H9 (cell line): ENCODE measurements at regions not wholly inside any gene's neighbourhood (a gene's known extent, or its start where the extent isn't known, plus 50 kb on each side); places are given as distances from the start of the nearest gene placed in this dataset.

ENCODE experiments used
- DNase-seq: peaks from one replicate; pipeline ENCODE4 v3.0.0-alpha.2; 2017
- H2AFZ ChIP-seq: one replicate; pipeline ENCODE4 v1.6.1; 2013; ENCODE audit warnings: mild to moderate bottlenecking, low read length, control low read depth, moderate library complexity
- H2AK5ac ChIP-seq: 2 replicates; pipeline ENCODE4 v1.6.1; 2013; ENCODE audit warnings: low read length, control low read depth, mixed read lengths; ENCODE audit not compliant: insufficient read length
- H2BK120ac ChIP-seq: one replicate; pipeline ENCODE4 v1.6.1; 2013; ENCODE audit warnings: low read depth, mild to moderate bottlenecking, low read length, control low read depth, inconsistent platforms; ENCODE audit not compliant: poor library complexity, severe bottlenecking
- H2BK12ac ChIP-seq: 2 replicates; pipeline ENCODE4 v1.6.1; 2013; ENCODE audit warnings: low read length, control low read depth, mixed read lengths, low read depth; ENCODE audit not compliant: insufficient read length
- H2BK15ac ChIP-seq: 2 replicates; pipeline ENCODE4 v1.6.1; 2013; ENCODE audit warnings: low read depth, low read length, control low read depth
- H2BK20ac ChIP-seq: one replicate; pipeline ENCODE4 v1.6.1; 2013; ENCODE audit warnings: low read depth, mild to moderate bottlenecking, low read length, control low read depth, inconsistent platforms; ENCODE audit not compliant: poor library complexity, severe bottlenecking
- H2BK5ac ChIP-seq: 2 replicates; pipeline ENCODE4 v1.6.1; 2013; ENCODE audit warnings: low read length, control low read depth, mixed read lengths; ENCODE audit not compliant: insufficient read length
- H3K14ac ChIP-seq: 2 replicates; pipeline ENCODE4 v1.6.1; 2013; ENCODE audit warnings: low read length, control low read depth; ENCODE audit not compliant: insufficient read depth
- H3K18ac ChIP-seq: 2 replicates; pipeline ENCODE4 v1.6.1; 2013; ENCODE audit warnings: low read depth, mild to moderate bottlenecking, mixed read lengths, low read length, control low read depth; ENCODE audit not compliant: insufficient read length
- H3K23ac ChIP-seq: 2 replicates; pipeline ENCODE4 v1.6.1; 2013; ENCODE audit warnings: low read length, control low read depth, mixed read lengths, low read depth; ENCODE audit not compliant: insufficient read length
- H3K23me2 ChIP-seq: 2 replicates; pipeline ENCODE4 v1.6.1; 2013; ENCODE audit warnings: low read depth, mild to moderate bottlenecking, mixed read lengths, low read length, control low read depth; ENCODE audit not compliant: insufficient read length, poor library complexity, severe bottlenecking
- H3K27ac ChIP-seq: 2 replicates; pipeline ENCODE4 v1.5.1; 2013; ENCODE audit warnings: low read length, control low read depth, mixed read lengths, low read depth; ENCODE audit not compliant: insufficient read length
- H3K27me3 ChIP-seq: 2 replicates; pipeline ENCODE4 v1.6.1; 2013; ENCODE audit warnings: low read length, control low read depth, inconsistent platforms; ENCODE audit not compliant: insufficient read depth
- H3K4ac ChIP-seq: 2 replicates; pipeline ENCODE4 v1.6.1; 2013; ENCODE audit warnings: low read depth, mild to moderate bottlenecking, control low read depth, inconsistent platforms, low read length, moderate library complexity
- H3K4me1 ChIP-seq: 2 replicates; pipeline ENCODE4 v1.6.1; 2013; ENCODE audit warnings: low read length, control low read depth, inconsistent platforms; ENCODE audit not compliant: insufficient read depth
- H3K4me2 ChIP-seq: 2 replicates; pipeline ENCODE4 v1.6.1; 2013; ENCODE audit warnings: low read length, control low read depth, mixed read lengths; ENCODE audit not compliant: insufficient read length, insufficient read depth
- H3K56ac ChIP-seq: 2 replicates; pipeline ENCODE4 v1.6.1; 2013; ENCODE audit warnings: low read depth, mild to moderate bottlenecking, mixed read lengths, low read length, control low read depth; ENCODE audit not compliant: insufficient read length
- H3K79me1 ChIP-seq: 2 replicates; pipeline ENCODE4 v1.6.1; 2013; ENCODE audit warnings: low read depth, mild to moderate bottlenecking, moderate library complexity, low read length, control low read depth, inconsistent platforms; ENCODE audit not compliant: insufficient read depth, poor library complexity, severe bottlenecking
- H3K79me2 ChIP-seq: 2 replicates; pipeline ENCODE4 v1.6.1; 2013; ENCODE audit warnings: low read length, control low read depth, inconsistent platforms; ENCODE audit not compliant: insufficient read depth
- H3K9ac ChIP-seq: 2 replicates; pipeline ENCODE4 v1.6.1; 2013; ENCODE audit warnings: low read length, control low read depth, mixed read lengths; ENCODE audit not compliant: insufficient read length; ENCODE audit errors: extremely low read depth
- H3K9me3 ChIP-seq: one replicate; pipeline ENCODE4 v1.6.1; 2013; ENCODE audit warnings: low read depth, low read length, inconsistent platforms; ENCODE audit not compliant: control insufficient read depth
- H3T11ph ChIP-seq: one replicate; pipeline ENCODE4 v1.6.1; 2013; ENCODE audit warnings: mild to moderate bottlenecking, low read length, control low read depth, inconsistent platforms
- H4K20me1 ChIP-seq: one replicate; pipeline ENCODE4 v1.6.1; 2013; ENCODE audit not compliant: control insufficient read depth, insufficient read length, insufficient read depth
- H4K5ac ChIP-seq: 2 replicates; pipeline ENCODE4 v1.6.1; 2013; ENCODE audit warnings: low read depth, mild to moderate bottlenecking, mixed read lengths, low read length, control low read depth; ENCODE audit not compliant: insufficient read length
- H4K8ac ChIP-seq: replicated peaks from 2 replicates; pipeline ENCODE4 v1.6.1; 2013; ENCODE audit warnings: low read length, control low read depth, mixed read lengths, low read depth; ENCODE audit not compliant: insufficient read length
- H4K91ac ChIP-seq: 2 replicates; pipeline ENCODE4 v1.6.1; 2013; ENCODE audit warnings: low read depth, mild to moderate bottlenecking, moderate library complexity, mixed read lengths, low read length, control low read depth; ENCODE audit not compliant: insufficient read length
- H3K27ac Mint-ChIP-seq, 3 experiments: 2 replicates in 2 of 3; 3 replicates in 1 of 3; pipeline ENCODE4 v1.8.0; 2020 to 2021; ENCODE audit warnings: mixed read lengths in 3 of 3, mild to moderate bottlenecking in 1 of 3, moderate library complexity in 1 of 3
- H3K27me3 Mint-ChIP-seq: 2 replicates; pipeline ENCODE4 v1.8.0; 2021; ENCODE audit warnings: low read depth, mild to moderate bottlenecking, moderate library complexity, mixed read lengths
- H3K36me3 Mint-ChIP-seq, 3 experiments: 2 replicates in 2 of 3; 3 replicates in 1 of 3; pipeline ENCODE4 v1.8.0; 2020 to 2021; ENCODE audit warnings: low read depth in 3 of 3, mixed read lengths in 3 of 3; ENCODE audit not compliant: insufficient read depth in 1 of 3
- H3K4me1 Mint-ChIP-seq, 2 experiments: 2 replicates each; pipeline ENCODE4 v1.8.0; 2020; ENCODE audit warnings: mixed read lengths in 2 of 2
- H3K4me3 Mint-ChIP-seq, 2 experiments: 2 replicates in 1 of 2; 3 replicates in 1 of 2; pipeline ENCODE4 v1.8.0; 2020 to 2021; ENCODE audit warnings: mild to moderate bottlenecking in 2 of 2, mixed read lengths in 2 of 2, moderate library complexity in 1 of 2
- H3K9me3 Mint-ChIP-seq, 2 experiments: 2 replicates in 1 of 2; 3 replicates in 1 of 2; pipeline ENCODE4 v1.8.0; 2020; ENCODE audit warnings: mild to moderate bottlenecking in 2 of 2, mixed read lengths in 2 of 2, moderate library complexity in 1 of 2
- WGBS: extraction: QIAGEN DNeasy Blood & Tissue Kit; methylation state at CpG from one replicate; pipeline ENCODE4 v1.1.7; 2013; ENCODE audit warnings: missing lambda C conversion rate, low lambda C conversion rate, mixed read lengths; ENCODE audit not compliant: insufficient read length; ENCODE audit errors: extremely low coverage; 5-methylcytosine and 5-hydroxymethylcytosine counted together
- TF ChIP-seq, protein P1 (sequence below): fragments of 200-600 bp; sonication (generic); conservative IDR thresholded peaks from 3 replicates; pipeline ENCODE4 v1.8.0; 2021; ENCODE audit warnings: antibody characterized with exemption, mild to moderate bottlenecking

- H3K4me1 Mint-ChIP-seq, result no peaks in the 10 kb centered on the region
Measured at GRCh38 chr12:88381466-88381865, 198.8 kb downstream of the KITLG start.

More at GRCh38 chr12:88381466-88381865, 198.8 kb downstream of the KITLG start:
- Histone ChIP-seq H4K5ac (no peak overlapping the region), H3K27ac (no peak overlapping the region), H2AK5ac (no peak overlapping the region), H2BK15ac (no peak overlapping the region), H2BK120ac (no peak overlapping the region), H3K79me1 (no peaks in the 10 kb centered on the region), H3K9me3 (no peaks in the 10 kb centered on the region), H3K4me2 (no peak overlapping the region), H2BK5ac (no peak overlapping the region), H4K20me1 (no peaks in the 10 kb centered on the region), H3K79me2 (no peaks in the 10 kb centered on the region), H3K27me3 (no peaks in the 10 kb centered on the region), H3K23ac (no peak overlapping the region), H3K4me1 (no peaks in the 10 kb centered on the region), H2AFZ (no peak overlapping the region), H3T11ph (no peak overlapping the region), H4K91ac (no peak overlapping the region), H3K14ac (no peak overlapping the region), H3K23me2 (no peaks in the 10 kb centered on the region), H3K9ac (no peak overlapping the region), H2BK20ac (no peak overlapping the region), H3K4ac (no peak overlapping the region), H3K18ac (no peak overlapping the region), H4K8ac (no peak overlapping the region), H2BK12ac (no peak overlapping the region), H3K56ac (no peak overlapping the region)
- Mint-ChIP-seq H3K27ac (no peak overlapping the region), H3K9me3 (peaks cover 0 to 3% of the 10 kb centered on the region in 2 experiments; a peak in 2 of 5 replicates), H3K36me3 (no peaks in the 10 kb centered on the region; a peak in 1 of 7 replicates), H3K4me3 (no peak overlapping the region), H3K27me3 (no peaks in the 10 kb centered on the region)
- no CpG with 5 or more reads among the region's 3 CpGs for WGBS
- TF ChIP-seq, protein P1, sequence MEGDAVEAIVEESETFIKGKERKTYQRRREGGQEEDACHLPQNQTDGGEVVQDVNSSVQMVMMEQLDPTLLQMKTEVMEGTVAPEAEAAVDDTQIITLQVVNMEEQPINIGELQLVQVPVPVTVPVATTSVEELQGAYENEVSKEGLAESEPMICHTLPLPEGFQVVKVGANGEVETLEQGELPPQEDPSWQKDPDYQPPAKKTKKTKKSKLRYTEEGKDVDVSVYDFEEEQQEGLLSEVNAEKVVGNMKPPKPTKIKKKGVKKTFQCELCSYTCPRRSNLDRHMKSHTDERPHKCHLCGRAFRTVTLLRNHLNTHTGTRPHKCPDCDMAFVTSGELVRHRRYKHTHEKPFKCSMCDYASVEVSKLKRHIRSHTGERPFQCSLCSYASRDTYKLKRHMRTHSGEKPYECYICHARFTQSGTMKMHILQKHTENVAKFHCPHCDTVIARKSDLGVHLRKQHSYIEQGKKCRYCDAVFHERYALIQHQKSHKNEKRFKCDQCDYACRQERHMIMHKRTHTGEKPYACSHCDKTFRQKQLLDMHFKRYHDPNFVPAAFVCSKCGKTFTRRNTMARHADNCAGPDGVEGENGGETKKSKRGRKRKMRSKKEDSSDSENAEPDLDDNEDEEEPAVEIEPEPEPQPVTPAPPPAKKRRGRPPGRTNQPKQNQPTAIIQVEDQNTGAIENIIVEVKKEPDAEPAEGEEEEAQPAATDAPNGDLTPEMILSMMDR, result no peak
- DNase-seq, result no peak
